ENCODE measurements at regions not wholly inside any gene's neighbourhood (a gene's known extent, or its start where the extent isn't known, plus 50 kb on each side); places are given as distances from the start of the nearest gene placed in this dataset.

- POLR2A ChIA-PET = no interaction called here
- Histone ChIP-seq H3K4me1 (ENCODE audit: control insufficient read depth, insufficient read depth, low read length) (no peaks in the 10 kb centered on the region), H3K36me3 (ENCODE audit: control insufficient read depth in 2 of 2, insufficient read depth in 1 of 2, low read length in 2 of 2) (no peaks in the 10 kb centered on the region), H3K9me3 (ENCODE audit: control insufficient read depth, insufficient read depth, low read depth, low read length) (no peaks in the 10 kb centered on the region), H3K27ac (ENCODE audit: extremely low read depth, low read depth, low read length) (no peak overlapping the region), H3K4me3 (ENCODE audit: low read depth, low read length) (no peak overlapping the region)
- TF ChIP-seq PRDM2 (tag by site-specific recombination; IDR thresholded peaks at IDR 0.05; ENCODE audit: borderline replicate concordance) (no peak), ZNF175 (tag by site-specific recombination; IDR thresholded peaks at IDR 0.05) (no peak), ZNF266 (tag by site-specific recombination; IDR thresholded peaks at IDR 0.05; ENCODE audit: low read depth) (no peak), MEIS1 (CRISPR knock-in tag; IDR thresholded peaks at IDR 0.05; ENCODE audit: borderline replicate concordance) (no peak), ZFHX2 (tag by site-specific recombination; conservative IDR thresholded peaks at IDR 0.05) (no peak), KLF9 (tag by site-specific recombination; IDR thresholded peaks at IDR 0.05; ENCODE audit: low read depth) (no peak), ZNF843 (tag by site-specific recombination; IDR thresholded peaks at IDR 0.05) (no peak)
- CTCF ChIA-PET = interaction anchor here (0.6 to 1.2 kb wide), 3 partner anchors 15 to 107 kb away, joined by 3 read pairs; no protein-coding TSS in a partner anchor
Observed at GRCh38 chr2:64904413-64905329, 84.5 kb upstream of the SLC1A4 start.

GRCh38 chr2:64905338-64906024 lies 83.7 kb upstream of the SLC1A4 start:
- no peak overlapping the region for H3K4me3 ChIP-seq (ENCODE audit: low read depth, low read length)

GRCh38 chr2:64906853-64907536 lies 82.2 kb upstream of the SLC1A4 start:
- CTCF ChIA-PET = interaction anchor here (0.6 to 2.0 kb wide), 4 partner anchors 11 to 322 kb away, joined by 3 to 7 read pairs (median 4); no protein-coding TSS in a partner anchor
- H3K4me3 ChIP-seq (ENCODE audit: low read depth, low read length) = no peak overlapping the region
- no peaks in the 10 kb centered on the region for H3K9me3 ChIP-seq (ENCODE audit: control insufficient read depth, insufficient read depth, low read depth, low read length)
- no peaks in the 10 kb centered on the region; the same call in 1 of the 2 replicates for H3K4me1 ChIP-seq (ENCODE audit: control insufficient read depth, insufficient read depth, low read length)
- POLR2A ChIA-PET = no interaction called here
- no peak overlapping the region for H3K27ac ChIP-seq (ENCODE audit: extremely low read depth, low read depth, low read length)
- no peaks in the 10 kb centered on the region for H3K36me3 ChIP-seq (ENCODE audit: control insufficient read depth in 2 of 2, insufficient read depth in 1 of 2, low read length in 2 of 2)
- no peak for TF ChIP-seq HOXC10 (CRISPR knock-in tag; IDR thresholded peaks at IDR 0.05)
- no peak for TF ChIP-seq ZNF324 (tag by site-specific recombination; IDR thresholded peaks at IDR 0.05)
- no peak for TF ChIP-seq ZNF24 (tag by site-specific recombination; IDR thresholded peaks at IDR 0.05)
- no peak for TF ChIP-seq ZNF157 (tag by site-specific recombination; IDR thresholded peaks at IDR 0.05)
- no peak for TF ChIP-seq ZNF184 (tag by site-specific recombination; IDR thresholded peaks at IDR 0.05)
- no peak for TF ChIP-seq ZNF274 (IDR thresholded peaks at IDR 0.05; ENCODE audit: low read length)
- TF ChIP-seq ZNF274 (tag by site-specific recombination; IDR thresholded peaks at IDR 0.05; ENCODE audit: borderline replicate concordance) = no peak
- TF ChIP-seq ZNF16 (tag by site-specific recombination; IDR thresholded peaks at IDR 0.05; ENCODE audit: low read depth) = no peak
- no peak for TF ChIP-seq ZNF155 (tag by site-specific recombination; IDR thresholded peaks at IDR 0.05)
- no peak for TF ChIP-seq ZNF513 (tag by site-specific recombination; IDR thresholded peaks at IDR 0.05)
- TF ChIP-seq TCF7L2 (IDR thresholded peaks at IDR 0.05; ENCODE audit: borderline replicate concordance, low read depth, low read length) = no peak
- TF ChIP-seq ZNF529 (tag by site-specific recombination; IDR thresholded peaks at IDR 0.05; ENCODE audit: insufficient replicate concordance) = no peak

More at GRCh38 chr2:64905338-64906024, 83.7 kb upstream of the SLC1A4 start:
- TF ChIP-seq ZNF843 (tag by site-specific recombination; IDR thresholded peaks at IDR 0.05) (no peak), ZNF514 (tag by site-specific recombination; IDR thresholded peaks at IDR 0.05) (no peak)
- no peak overlapping the region for H3K27ac ChIP-seq (ENCODE audit: extremely low read depth, low read depth, low read length)
- POLR2A ChIA-PET = no interaction called here
- H3K36me3 ChIP-seq (ENCODE audit: control insufficient read depth in 2 of 2, insufficient read depth in 1 of 2, low read length in 2 of 2) = no peaks in the 10 kb centered on the region
- CTCF ChIA-PET = interaction anchor here (0.7 to 2.0 kb wide), 6 partner anchors 10 to 1327 kb away, joined by 3 to 7 read pairs (median 4); partner anchors contain the start of gene AFTPH
- no peaks in the 10 kb centered on the region for H3K4me1 ChIP-seq (ENCODE audit: control insufficient read depth, insufficient read depth, low read length)
- H3K9me3 ChIP-seq (ENCODE audit: control insufficient read depth, insufficient read depth, low read depth, low read length) = no peaks in the 10 kb centered on the region

All from HEK293 (cell line).